H1 (cell line): ENCODE measurements at regions not wholly inside any gene's neighbourhood (a gene's known extent, or its start where the extent isn't known, plus 50 kb on each side); places are given as distances from the start of the nearest gene placed in this dataset.

Experiments
- CREB1 ChIP-seq: IDR thresholded peaks from 2 replicates; pipeline ENCODE4 v1.6.1; 2012; ENCODE audit warnings: inconsistent platforms
- GABPA ChIP-seq: IDR thresholded peaks from 2 replicates; pipeline ENCODE4 v1.6.1; 2011; ENCODE audit warnings: mild to moderate bottlenecking, low read length, moderate library complexity, borderline replicate concordance; ENCODE audit not compliant: insufficient read depth
- POLR2A ChIP-seq, 2 experiments: IDR thresholded peaks; 1 replicate in 1 of 2; 2 replicates in 1 of 2; pipeline ENCODE4 v1.6.1; 2011; ENCODE audit warnings: low read depth in 2 of 2, low read length in 2 of 2, mild to moderate bottlenecking in 2 of 2; ENCODE audit errors: control extremely low read depth in 1 of 2
- POLR2AphosphoS5 ChIP-seq: IDR thresholded peaks from 2 replicates; pipeline ENCODE4 v1.6.1; 2011; ENCODE audit warnings: low read depth, low read length
- RNF2 ChIP-seq: fragments of 200-900, 300-1000 bp; sonication (generic); IDR thresholded peaks from 2 replicates; pipeline ENCODE4 v1.7.1; 2016; ENCODE audit warnings: borderline replicate concordance, low read depth, mild to moderate bottlenecking, antibody characterized with exemption, low read length; ENCODE audit not compliant: poor library complexity, severe bottlenecking; ENCODE audit errors: missing control alignments
- SIN3A ChIP-seq, 2 experiments: IDR thresholded peaks in 1 of 2; conservative IDR thresholded peaks in 1 of 2; 2 replicates each; pipeline ENCODE4 v1.6.1; 2011 to 2012; ENCODE audit warnings: low read length in 2 of 2, improper control_type of control experiment in 1 of 2, low read depth in 1 of 2, mild to moderate bottlenecking in 1 of 2
- SP4 ChIP-seq: IDR thresholded peaks from 2 replicates; pipeline ENCODE4 v1.6.1; 2012; ENCODE audit warnings: low read length, inconsistent platforms
- SRF ChIP-seq: IDR thresholded peaks from 2 replicates; pipeline ENCODE4 v1.6.1; 2011; ENCODE audit warnings: mild to moderate bottlenecking, low read depth, low read length, moderate library complexity

DNA sequence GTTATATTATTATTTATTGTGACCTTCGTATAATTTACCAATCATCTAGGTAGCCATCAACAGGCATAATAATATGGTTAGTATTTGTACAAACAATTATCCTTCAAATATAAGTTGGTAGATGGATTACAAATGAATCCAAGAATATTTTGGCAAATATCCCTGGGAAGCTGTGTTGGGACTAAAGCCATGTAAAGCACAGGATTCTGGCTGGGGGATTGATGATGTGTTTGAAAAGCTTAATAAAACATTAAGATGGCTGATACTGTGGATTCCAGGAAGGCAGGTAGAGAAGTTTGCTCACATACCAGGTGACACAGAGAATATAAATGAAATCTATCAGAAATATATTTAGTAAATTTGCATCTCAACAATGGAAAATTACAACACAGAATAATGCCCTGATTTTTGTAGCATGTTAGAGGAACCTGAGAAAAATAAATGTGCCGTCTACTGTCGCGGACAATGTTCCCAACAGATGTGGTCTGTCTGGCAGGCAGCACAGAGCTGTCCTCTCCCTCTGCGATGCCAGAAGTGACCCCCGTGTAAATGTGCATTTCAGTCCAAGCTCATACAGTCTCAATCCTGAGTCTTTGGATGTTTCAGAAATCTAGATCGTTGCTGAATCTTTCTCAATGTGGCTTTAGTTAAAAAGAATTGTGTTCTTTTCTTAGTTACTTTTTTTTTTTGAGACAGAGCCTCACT lies 125.0 kb downstream of the TEX36 start (continued):
- TF ChIP-seq GABPA, result no peak
- TF ChIP-seq POLR2A (IDR thresholded peaks at IDR 0.05; ENCODE audit: control extremely low read depth in 1 of 2, low read depth in 2 of 2, low read length in 2 of 2), result no peak
- TF ChIP-seq POLR2AphosphoS5, result no peak
- no peak for TF ChIP-seq SIN3A (conservative IDR thresholded peaks at IDR 0.05 in 1 of 2, IDR thresholded peaks at IDR 0.05 in 1 of 2; ENCODE audit: low read depth in 1 of 2, low read length in 2 of 2)
- no peak for TF ChIP-seq CREB1
- TF ChIP-seq SRF, result no peak
- TF ChIP-seq SP4, result no peak
- no peak for TF ChIP-seq RNF2
